Activated naive CD4-positive, alpha-beta T cell treated with anti-CD3 and anti-CD28 coated beads for 36 hours (primary cell): ENCODE measurements at regions not wholly inside any gene's neighbourhood (a gene's known extent, or its start where the extent isn't known, plus 50 kb on each side); places are given as distances from the start of the nearest gene placed in this dataset.

Experiments used
- CTCF ChIA-PET: fragments of 350-600 bp; sonication (Branson Sonifier 250); formaldehyde crosslinking; loops from one replicate; lab custom pipeline; 2021; ENCODE audit warnings: antibody characterized with exemption; lab: Charles Lee
- DNase-seq: peaks from one replicate; pipeline ENCODE4 v3.0.0-alpha.2; 2020
- H3K27ac Mint-ChIP-seq: one replicate; pipeline ENCODE4 v1.8.0; 2021; ENCODE audit warnings: mild to moderate bottlenecking, mixed read lengths
- H3K27me3 Mint-ChIP-seq: one replicate; pipeline ENCODE4 v1.8.0; 2021; ENCODE audit warnings: low read depth, mixed read lengths
- H3K36me3 Mint-ChIP-seq: one replicate; pipeline ENCODE4 v1.8.0; 2021; ENCODE audit warnings: low read depth, mixed read lengths
- H3K4me1 Mint-ChIP-seq: one replicate; pipeline ENCODE4 v1.8.0; 2021; ENCODE audit warnings: low read depth, mixed read lengths
- H3K4me3 Mint-ChIP-seq: one replicate; pipeline ENCODE4 v1.8.0; 2021; ENCODE audit warnings: mild to moderate bottlenecking, moderate library complexity, mixed read lengths
- H3K9me3 Mint-ChIP-seq: one replicate; pipeline ENCODE4 v1.8.0; 2021; ENCODE audit warnings: mixed read lengths
- intact Hi-C: fragments of 100-400 bp; cut with micrococcal nuclease; formaldehyde crosslinking; loops from one replicate; pipeline ENCODE4 v1.15.1; 2023

- Mint-ChIP-seq H3K9me3 (peaks cover 2% of the 10 kb centered on the region), H3K36me3 (no peaks in the 10 kb centered on the region), H3K4me3 (no peak overlapping the region), H3K27me3 (no peaks in the 10 kb centered on the region), H3K4me1 (no peaks in the 10 kb centered on the region), H3K27ac (no peak overlapping the region)
- CTCF ChIA-PET, result no interaction called here
- no peak for DNase-seq
- intact Hi-C loops, result no loop called here
Observed at GRCh38 chr9:12906646-12907045, 131.8 kb downstream of the LURAP1L start.

GRCh38 chr9:12908895-12909294 is 134.1 kb downstream of the LURAP1L start:
- Mint-ChIP-seq H3K36me3 (no peaks in the 10 kb centered on the region), H3K27me3 (no peaks in the 10 kb centered on the region), H3K4me3 (no peak overlapping the region)

GRCh38 chr9:12915366-12915954 is 140.6 kb downstream of the LURAP1L start:
- H3K9me3 Mint-ChIP-seq, result peaks cover 12% of the 10 kb centered on the region
- CTCF ChIA-PET, result interaction anchor here (0.7 kb wide), 1 partner anchor 219 kb away, joined by 3 read pairs; no protein-coding TSS in a partner anchor
- intact Hi-C loops, result no loop called here
- no peaks in the 10 kb centered on the region for H3K4me1 Mint-ChIP-seq
- H3K4me3 Mint-ChIP-seq, result no peak overlapping the region
- DNase-seq, result no peak
- H3K27ac Mint-ChIP-seq, result no peak overlapping the region
- no peaks in the 10 kb centered on the region for H3K27me3 Mint-ChIP-seq
- no peaks in the 10 kb centered on the region for H3K36me3 Mint-ChIP-seq

More at GRCh38 chr9:12908895-12909294, 134.1 kb downstream of the LURAP1L start:
- no peak for DNase-seq
- Mint-ChIP-seq H3K9me3 (peaks cover 3% of the 10 kb centered on the region), H3K27ac (no peak overlapping the region), H3K4me1 (no peaks in the 10 kb centered on the region)
- intact Hi-C loops, result no loop called here
- CTCF ChIA-PET, result interaction anchor here (0.6 kb wide), 2 partner anchors 264 to 417 kb away, joined by 3 to 4 read pairs; no protein-coding TSS in a partner anchor

- Mint-ChIP-seq H3K27me3 (no peaks in the 10 kb centered on the region), H3K27ac (no peak overlapping the region), H3K4me3 (no peak overlapping the region), H3K9me3 (peaks cover 12% of the 10 kb centered on the region), H3K36me3 (no peaks in the 10 kb centered on the region), H3K4me1 (no peaks in the 10 kb centered on the region)
- DNase-seq, result no peak
- CTCF ChIA-PET, result no interaction called here
- intact Hi-C loops, result no loop called here
Observed at GRCh38 chr9:12916042-12916441, 141.2 kb downstream of the LURAP1L start.

GRCh38 chr9:12920437-12920836 is 145.6 kb downstream of the LURAP1L start:
- Mint-ChIP-seq H3K9me3 (peaks cover 3% of the 10 kb centered on the region), H3K27ac (no peak overlapping the region), H3K27me3 (no peaks in the 10 kb centered on the region), H3K4me1 (no peaks in the 10 kb centered on the region), H3K4me3 (no peak overlapping the region), H3K36me3 (no peaks in the 10 kb centered on the region)
- intact Hi-C loops, result no loop called here
- DNase-seq, result no peak
- CTCF ChIA-PET, result no interaction called here

GRCh38 chr9:12921621-12922020 is 146.8 kb downstream of the LURAP1L start:
- intact Hi-C loops, result no loop called here
- DNase-seq, result no peak
- H3K9me3 Mint-ChIP-seq, result peaks cover 2% of the 10 kb centered on the region
- H3K36me3 Mint-ChIP-seq, result no peaks in the 10 kb centered on the region
- H3K27ac Mint-ChIP-seq, result no peak overlapping the region
- no peak overlapping the region for H3K4me3 Mint-ChIP-seq
- no peaks in the 10 kb centered on the region for H3K27me3 Mint-ChIP-seq
- H3K4me1 Mint-ChIP-seq, result no peaks in the 10 kb centered on the region
- CTCF ChIA-PET, result no interaction called here

GRCh38 chr9:12922224-12922866 is 147.5 kb downstream of the LURAP1L start:
- Mint-ChIP-seq H3K36me3 (no peaks in the 10 kb centered on the region), H3K27me3 (no peaks in the 10 kb centered on the region), H3K27ac (no peak overlapping the region), H3K4me1 (no peaks in the 10 kb centered on the region), H3K9me3 (peaks cover 2% of the 10 kb centered on the region), H3K4me3 (no peak overlapping the region)
- no peak for DNase-seq
- intact Hi-C loops, result no loop called here
- CTCF ChIA-PET, result no interaction called here

- intact Hi-C loops, result no loop called here
- Mint-ChIP-seq H3K9me3 (peaks cover 1% of the 10 kb centered on the region), H3K4me1 (no peaks in the 10 kb centered on the region), H3K27ac (no peak overlapping the region), H3K36me3 (no peaks in the 10 kb centered on the region), H3K27me3 (no peaks in the 10 kb centered on the region), H3K4me3 (no peak overlapping the region)
- DNase-seq, result no peak
- CTCF ChIA-PET, result no interaction called here
Observed at GRCh38 chr9:12923468-12924009, 148.7 kb downstream of the LURAP1L start.

GRCh38 chr9:12930906-12931305 is 156.1 kb downstream of the LURAP1L start:
- no peak overlapping the region for H3K27ac Mint-ChIP-seq
- H3K4me3 Mint-ChIP-seq, result no peak overlapping the region
- intact Hi-C loops, result no loop called here
- H3K36me3 Mint-ChIP-seq, result no peaks in the 10 kb centered on the region
- no peaks in the 10 kb centered on the region for H3K27me3 Mint-ChIP-seq
- H3K9me3 Mint-ChIP-seq, result peaks cover 11% of the 10 kb centered on the region
- no peak for DNase-seq
- no peaks in the 10 kb centered on the region for H3K4me1 Mint-ChIP-seq
- CTCF ChIA-PET, result interaction anchor here (0.6 kb wide), 1 partner anchor 32 kb away, joined by 6 read pairs; no protein-coding TSS in a partner anchor

GRCh38 chr9:12933957-12934356 is 159.1 kb downstream of the LURAP1L start:
- H3K9me3 Mint-ChIP-seq, result peaks cover 7% of the 10 kb centered on the region
- H3K27ac Mint-ChIP-seq, result no peak overlapping the region
- H3K4me3 Mint-ChIP-seq, result no peak overlapping the region
- CTCF ChIA-PET, result no interaction called here
- no peaks in the 10 kb centered on the region for H3K27me3 Mint-ChIP-seq
- no peak for DNase-seq
- H3K4me1 Mint-ChIP-seq, result no peaks in the 10 kb centered on the region
- no peaks in the 10 kb centered on the region for H3K36me3 Mint-ChIP-seq
- intact Hi-C loops, result no loop called here

GRCh38 chr9:12934545-12935272 is 159.9 kb downstream of the LURAP1L start:
- no peaks in the 10 kb centered on the region for H3K27me3 Mint-ChIP-seq
- DNase-seq, result no peak
- CTCF ChIA-PET, result no interaction called here
- H3K4me3 Mint-ChIP-seq, result no peak overlapping the region
- intact Hi-C loops, result no loop called here
- H3K9me3 Mint-ChIP-seq, result peaks cover 7% of the 10 kb centered on the region
- no peak overlapping the region for H3K27ac Mint-ChIP-seq
- H3K4me1 Mint-ChIP-seq, result no peaks in the 10 kb centered on the region
- no peaks in the 10 kb centered on the region for H3K36me3 Mint-ChIP-seq

GRCh38 chr9:12935714-12936113 is 160.9 kb downstream of the LURAP1L start:
- H3K27ac Mint-ChIP-seq, result no peak overlapping the region
- intact Hi-C loops, result no loop called here
- CTCF ChIA-PET, result no interaction called here
- H3K4me3 Mint-ChIP-seq, result no peak overlapping the region
- peaks cover 4% of the 10 kb centered on the region for H3K9me3 Mint-ChIP-seq
- H3K36me3 Mint-ChIP-seq, result no peaks in the 10 kb centered on the region
- no peaks in the 10 kb centered on the region for H3K27me3 Mint-ChIP-seq
- H3K4me1 Mint-ChIP-seq, result no peaks in the 10 kb centered on the region
- no peak for DNase-seq
